SK-N-MC (cell line): ENCODE measurements at regions not wholly inside any gene's neighbourhood (a gene's known extent, or its start where the extent isn't known, plus 50 kb on each side); places are given as distances from the start of the nearest gene placed in this dataset.

Experiments used
- EZH2 ChIP-seq: fragments of 200-600 bp; sonication (generic); IDR thresholded peaks from one replicate; pipeline ENCODE4 v1.6.1; 2017; ENCODE audit warnings: antibody characterized with exemption
- FOXP2 ChIP-seq: optimal IDR thresholded peaks from 2 replicates; pipeline ENCODE3; 2011; ENCODE audit warnings: mild to moderate bottlenecking, moderate library complexity; ENCODE audit not compliant: insufficient read depth; ENCODE audit errors: extremely low read length, control extremely low read depth
- POLR2AphosphoS5 ChIP-seq: IDR thresholded peaks from 2 replicates; pipeline ENCODE4 v1.6.1; 2012; ENCODE audit warnings: mild to moderate bottlenecking, low read depth, low read length, borderline replicate concordance

DNA sequence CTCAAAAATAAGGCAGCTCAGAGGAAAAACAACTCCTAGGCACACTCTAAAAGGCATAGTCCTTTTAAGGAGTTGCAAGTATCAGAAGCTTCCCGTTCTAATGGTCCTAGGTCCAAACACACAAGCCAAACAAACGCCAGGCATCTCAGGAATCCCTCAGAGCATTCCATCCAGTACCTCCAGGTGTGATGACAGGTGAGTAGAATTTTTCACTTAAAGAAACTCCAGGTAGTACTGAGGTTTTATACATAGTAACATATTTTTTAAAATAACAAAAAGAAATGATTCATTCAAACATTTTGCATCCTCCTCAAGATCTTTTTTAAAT is 1092.3 kb downstream of the TUSC7 start:
- no peak for TF ChIP-seq POLR2AphosphoS5
- no peak for TF ChIP-seq FOXP2
- no peak for TF ChIP-seq EZH2
